Keratinocyte (primary cell): ENCODE measurements at regions not wholly inside any gene's neighbourhood (a gene's known extent, or its start where the extent isn't known, plus 50 kb on each side); places are given as distances from the start of the nearest gene placed in this dataset.

Source experiments
- DNase-seq: peaks from one replicate; pipeline ENCODE4 v3.0.0-alpha.2; 2011; ENCODE audit warnings: low read depth, missing footprints, low spot score
- FAIRE-seq: peaks from 2 replicates; lab custom pipeline; 2011; peaks lifted over from hg19 to GRCh38; lab: Jason Lieb, UNC
- H2AFZ ChIP-seq: 2 replicates; pipeline ENCODE4 v1.6.0; 2012; ENCODE audit warnings: low read length, control low read depth, inconsistent platforms; ENCODE audit not compliant: control insufficient read depth
- H3K27ac ChIP-seq: 2 replicates; pipeline ENCODE4 v1.5.1; 2011; ENCODE audit warnings: low read length; ENCODE audit not compliant: control insufficient read depth, insufficient read depth
- H3K27me3 ChIP-seq: 3 replicates; pipeline ENCODE4 v1.6.0; 2011; ENCODE audit warnings: low read length; ENCODE audit not compliant: control insufficient read depth, insufficient read depth; ENCODE audit errors: extremely low read depth
- H3K36me3 ChIP-seq, 2 experiments: 2 replicates in 1 of 2; 3 replicates in 1 of 2; pipeline ENCODE4 v1.5.1; 2011; ENCODE audit warnings: low read length in 2 of 2, mild to moderate bottlenecking in 1 of 2; ENCODE audit not compliant: control insufficient read depth in 2 of 2, insufficient read depth in 2 of 2; ENCODE audit errors: extremely low read depth in 1 of 2
- H3K4me1 ChIP-seq: 3 replicates; pipeline ENCODE4 v1.5.1; 2011; ENCODE audit warnings: low read length; ENCODE audit not compliant: control insufficient read depth, insufficient read depth; ENCODE audit errors: extremely low read depth
- H3K4me2 ChIP-seq: 3 replicates; pipeline ENCODE4 v1.6.0; 2011; ENCODE audit warnings: low read depth, low read length; ENCODE audit not compliant: control insufficient read depth, insufficient read depth; ENCODE audit errors: extremely low read depth
- H3K4me3 ChIP-seq, 3 experiments: fragments of 200-600 bp in 1 of 3; sonication (generic) in 1 of 3; 2 replicates in 2 of 3; 3 replicates in 1 of 3; pipeline ENCODE4 v1.5.1; 2011 to 2016; ENCODE audit warnings: low read length in 3 of 3, mild to moderate bottlenecking in 3 of 3, control low read depth in 2 of 3, inconsistent platforms in 1 of 3, low read depth in 1 of 3, mixed read lengths in 1 of 3, mixed run types in 1 of 3, moderate library complexity in 1 of 3; ENCODE audit not compliant: control insufficient read depth in 2 of 3, insufficient read depth in 2 of 3; ENCODE audit errors: extremely low read depth in 1 of 3
- H3K79me2 ChIP-seq: 2 replicates; pipeline ENCODE4 v1.6.0; 2012; ENCODE audit warnings: low read length; ENCODE audit not compliant: control insufficient read depth, insufficient read depth
- H3K9ac ChIP-seq: 3 replicates; pipeline ENCODE4 v1.6.0; 2011; ENCODE audit warnings: low read length; ENCODE audit not compliant: control insufficient read depth, insufficient read depth; ENCODE audit errors: extremely low read depth
- H3K9me1 ChIP-seq: 3 replicates; pipeline ENCODE4 v1.6.0; 2011; ENCODE audit warnings: low read length; ENCODE audit not compliant: control insufficient read depth, insufficient read depth; ENCODE audit errors: extremely low read depth
- H3K9me3 ChIP-seq: 2 replicates; pipeline ENCODE4 v1.5.1; 2012; ENCODE audit warnings: low read depth, low read length; ENCODE audit not compliant: control insufficient read depth
- H4K20me1 ChIP-seq: 3 replicates; pipeline ENCODE4 v1.6.0; 2011; ENCODE audit warnings: low read length; ENCODE audit not compliant: control insufficient read depth, insufficient read depth; ENCODE audit errors: extremely low read depth
- EZH2 ChIP-seq: IDR thresholded peaks from one replicate; pipeline ENCODE4 v1.6.1; 2012; ENCODE audit warnings: inconsistent platforms, mild to moderate bottlenecking, low read length, moderate library complexity
- dilution Hi-C: fragments of 300-500 bp; cut with MboI; formaldehyde crosslinking; loops from one replicate; pipeline ENCODE4 v1.7.0; 2020; ENCODE audit warnings: low sequenced_read_pairs; ENCODE audit not compliant: extremely low pct_ligation_motif_present
- TF ChIP-seq, protein P1 (sequence below), 3 experiments: IDR thresholded peaks in 1 of 3; conservative IDR thresholded peaks in 1 of 3; optimal IDR thresholded peaks in 1 of 3; 2 replicates in 2 of 3; 3 replicates in 1 of 3; pipeline versions ENCODE3 to v1.5.1; 2011; ENCODE audit warnings: low read length in 3 of 3, mild to moderate bottlenecking in 3 of 3, moderate library complexity in 2 of 3, control low read depth in 1 of 3, inconsistent platforms in 1 of 3; ENCODE audit not compliant: insufficient read depth in 2 of 3; ENCODE audit errors: extremely low read depth in 1 of 3

DNA sequence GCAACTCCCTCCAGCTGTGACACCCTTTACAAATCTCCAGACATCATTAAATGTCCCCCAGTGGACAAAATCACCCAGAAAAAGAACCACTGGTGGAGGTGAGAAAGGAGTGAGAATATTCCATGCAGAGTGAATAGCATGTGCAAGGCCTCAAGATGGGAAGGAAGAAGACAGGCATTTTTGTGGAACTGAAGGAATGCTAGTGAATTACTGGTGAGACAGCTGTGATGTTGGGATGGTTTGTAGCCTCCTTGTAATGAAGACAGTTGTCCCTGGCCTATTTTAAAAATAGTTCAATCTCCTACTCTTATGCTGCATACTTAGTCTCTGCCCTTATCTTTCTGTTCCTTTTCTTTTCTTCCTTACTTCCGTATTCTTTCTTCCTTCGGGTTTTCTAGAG is 124.9 kb upstream of the RPS23 start:
- H2AFZ ChIP-seq: no peak overlapping the region
- H3K4me2 ChIP-seq: no peak overlapping the region
- peaks cover 2% of the 10 kb centered on the region for H3K9me3 ChIP-seq
- FAIRE-seq: peak; percentile 17
- no peaks in the 10 kb centered on the region for H3K9me1 ChIP-seq
- DNase-seq: no peak
- dilution Hi-C loops: no loop called here
- H3K79me2 ChIP-seq: no peaks in the 10 kb centered on the region
- no peak overlapping the region for H3K27ac ChIP-seq
- no peak overlapping the region for H3K9ac ChIP-seq
- H3K4me1 ChIP-seq: peaks cover 27% of the 10 kb centered on the region
- H4K20me1 ChIP-seq: no peaks in the 10 kb centered on the region
- no peaks in the 10 kb centered on the region for H3K27me3 ChIP-seq
- no peak overlapping the region for H3K4me3 ChIP-seq
- TF ChIP-seq EZH2: no peak
- TF ChIP-seq, protein P1, sequence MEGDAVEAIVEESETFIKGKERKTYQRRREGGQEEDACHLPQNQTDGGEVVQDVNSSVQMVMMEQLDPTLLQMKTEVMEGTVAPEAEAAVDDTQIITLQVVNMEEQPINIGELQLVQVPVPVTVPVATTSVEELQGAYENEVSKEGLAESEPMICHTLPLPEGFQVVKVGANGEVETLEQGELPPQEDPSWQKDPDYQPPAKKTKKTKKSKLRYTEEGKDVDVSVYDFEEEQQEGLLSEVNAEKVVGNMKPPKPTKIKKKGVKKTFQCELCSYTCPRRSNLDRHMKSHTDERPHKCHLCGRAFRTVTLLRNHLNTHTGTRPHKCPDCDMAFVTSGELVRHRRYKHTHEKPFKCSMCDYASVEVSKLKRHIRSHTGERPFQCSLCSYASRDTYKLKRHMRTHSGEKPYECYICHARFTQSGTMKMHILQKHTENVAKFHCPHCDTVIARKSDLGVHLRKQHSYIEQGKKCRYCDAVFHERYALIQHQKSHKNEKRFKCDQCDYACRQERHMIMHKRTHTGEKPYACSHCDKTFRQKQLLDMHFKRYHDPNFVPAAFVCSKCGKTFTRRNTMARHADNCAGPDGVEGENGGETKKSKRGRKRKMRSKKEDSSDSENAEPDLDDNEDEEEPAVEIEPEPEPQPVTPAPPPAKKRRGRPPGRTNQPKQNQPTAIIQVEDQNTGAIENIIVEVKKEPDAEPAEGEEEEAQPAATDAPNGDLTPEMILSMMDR (optimal IDR thresholded peaks at IDR 0.05 in 1 of 3, IDR thresholded peaks at IDR 0.05 in 1 of 3, conservative IDR thresholded peaks at IDR 0.05 in 1 of 3; ENCODE audit: extremely low read depth in 1 of 3, insufficient read depth in 2 of 3, low read length in 3 of 3): no peak
- no peaks in the 10 kb centered on the region for H3K36me3 ChIP-seq

DNA sequence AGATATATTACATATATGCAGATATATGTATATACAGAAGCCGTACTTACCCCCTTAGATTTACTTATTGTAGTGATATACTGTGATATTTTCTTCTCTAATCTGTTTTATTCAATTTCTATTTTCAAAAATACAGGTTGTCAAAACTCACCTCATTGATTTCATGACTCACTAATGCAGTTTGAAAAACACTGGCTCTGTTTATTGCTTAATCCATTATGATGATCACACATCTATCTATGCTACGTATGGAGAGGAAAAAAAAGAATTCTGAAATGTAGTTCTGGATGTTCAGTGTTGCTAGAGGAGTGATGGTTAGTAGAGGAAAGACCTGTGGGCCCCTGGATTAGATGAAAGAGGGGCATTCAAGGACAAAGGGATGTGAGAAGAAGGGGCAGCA is 121.0 kb upstream of the RPS23 start:
- no peaks in the 10 kb centered on the region for H3K4me1 ChIP-seq
- H3K9me1 ChIP-seq: no peaks in the 10 kb centered on the region
- H3K36me3 ChIP-seq: no peaks in the 10 kb centered on the region
- H2AFZ ChIP-seq: no peak overlapping the region
- no peak overlapping the region for H3K27ac ChIP-seq
- DNase-seq (no peak), FAIRE-seq (no peak)
- H3K79me2 ChIP-seq: no peaks in the 10 kb centered on the region
- H3K9ac ChIP-seq: no peak overlapping the region
- peaks cover 2% of the 10 kb centered on the region for H3K9me3 ChIP-seq
- no peak overlapping the region for H3K4me2 ChIP-seq
- dilution Hi-C loops: no loop called here
- no peak for TF ChIP-seq EZH2
- TF ChIP-seq, protein P1 (optimal IDR thresholded peaks at IDR 0.05 in 1 of 3, IDR thresholded peaks at IDR 0.05 in 1 of 3, conservative IDR thresholded peaks at IDR 0.05 in 1 of 3; ENCODE audit: extremely low read depth in 1 of 3, insufficient read depth in 2 of 3, low read length in 3 of 3): no peak
- no peaks in the 10 kb centered on the region for H3K27me3 ChIP-seq
- no peaks in the 10 kb centered on the region for H4K20me1 ChIP-seq
- no peak overlapping the region for H3K4me3 ChIP-seq
